ENCODE measurements at regions not wholly inside any gene's neighbourhood (a gene's known extent, or its start where the extent isn't known, plus 50 kb on each side); places are given as distances from the start of the nearest gene placed in this dataset.

DNA sequence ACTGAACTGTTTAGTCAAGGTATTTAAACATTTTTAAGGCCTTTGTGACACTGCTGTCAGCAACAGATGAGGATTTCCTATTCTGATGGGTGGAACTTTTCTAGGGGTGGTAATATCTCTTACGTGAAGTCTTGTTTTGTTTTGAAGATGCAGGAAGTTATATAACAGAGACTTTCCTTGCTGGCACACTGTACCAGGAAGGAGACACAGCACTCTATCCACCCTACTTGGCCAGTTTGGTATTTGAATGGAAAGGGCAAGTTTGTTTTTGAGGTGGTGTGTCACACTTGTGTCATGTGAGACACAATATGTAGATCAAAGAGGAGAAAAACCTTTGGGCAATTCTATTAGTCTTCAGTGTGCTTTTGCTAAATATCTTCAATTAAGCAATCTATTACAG lies 51.6 kb upstream of the SRP54 start:
- H3K9me3 ChIP-seq (ENCODE audit: control insufficient read depth, low read length): no peaks in the 10 kb centered on the region
- H3K4me1 ChIP-seq (ENCODE audit: control insufficient read depth, insufficient read depth, low read length): peaks cover 11% of the 10 kb centered on the region
- H3K4me3 ChIP-seq (ENCODE audit: low read length): no peak overlapping the region
- no peak for DNase-seq (ENCODE audit: low read depth)
- no peaks in the 10 kb centered on the region for H3K36me3 ChIP-seq (ENCODE audit: control insufficient read depth, insufficient read depth, low read length, severe bottlenecking)
- H3K9ac ChIP-seq (ENCODE audit: low read length): no peak overlapping the region
- H3K27me3 ChIP-seq (replicated peaks; ENCODE audit: control insufficient read depth, insufficient read depth, low read length): no peaks in the 10 kb centered on the region

DNA sequence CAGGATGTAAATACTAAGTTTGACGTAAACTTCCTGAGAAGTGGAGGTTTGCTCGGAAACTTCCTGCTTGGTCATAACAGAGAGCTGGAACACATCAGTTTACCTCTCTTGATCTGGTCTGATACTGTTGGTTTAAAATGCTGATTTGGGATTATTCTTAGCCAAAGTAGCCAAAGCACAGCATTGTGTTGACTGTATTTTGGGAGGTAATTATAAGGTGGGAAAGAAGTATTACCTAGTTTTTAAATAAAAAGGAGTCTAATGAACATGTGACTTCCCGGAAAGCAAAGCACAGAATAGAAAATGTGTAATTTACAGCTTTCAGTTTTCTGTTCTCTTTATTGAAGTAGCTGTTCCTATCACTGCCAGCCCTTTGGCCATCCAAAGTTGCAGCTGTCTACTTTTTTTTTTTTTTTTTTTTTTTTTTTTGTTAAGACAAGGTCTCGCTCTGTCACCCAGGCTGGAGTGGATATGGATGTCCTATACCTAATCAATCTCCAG lies 52.2 kb upstream of the SRP54 start:
- H3K27me3 ChIP-seq (replicated peaks; ENCODE audit: control insufficient read depth, insufficient read depth, low read length): no peaks in the 10 kb centered on the region
- no peak for DNase-seq (ENCODE audit: low read depth)
- H3K4me3 ChIP-seq (ENCODE audit: low read length): no peak overlapping the region
- no peaks in the 10 kb centered on the region for H3K36me3 ChIP-seq (ENCODE audit: control insufficient read depth, insufficient read depth, low read length, severe bottlenecking)
- H3K9ac ChIP-seq (ENCODE audit: low read length): no peak overlapping the region
- no peaks in the 10 kb centered on the region for H3K9me3 ChIP-seq (ENCODE audit: control insufficient read depth, low read length)
- H3K4me1 ChIP-seq (ENCODE audit: control insufficient read depth, insufficient read depth, low read length): peaks cover 11% of the 10 kb centered on the region

- Histone ChIP-seq H3K9ac (ENCODE audit: low read length) (no peak overlapping the region), H3K9me3 (ENCODE audit: control insufficient read depth, low read length) (no peaks in the 10 kb centered on the region), H3K27me3 (replicated peaks; ENCODE audit: control insufficient read depth, insufficient read depth, low read length) (no peaks in the 10 kb centered on the region), H3K4me3 (ENCODE audit: low read length) (no peak overlapping the region), H3K4me1 (ENCODE audit: control insufficient read depth, insufficient read depth, low read length) (peaks cover 11% of the 10 kb centered on the region), H3K36me3 (ENCODE audit: control insufficient read depth, insufficient read depth, low read length, severe bottlenecking) (no peaks in the 10 kb centered on the region)
- DNase-seq (ENCODE audit: low read depth): peak; percentile 30
Measured at GRCh38 chr14:34926552-34926951, 51.4 kb upstream of the BAZ1A start.
